Osteoblast (primary cell): ENCODE measurements at regions not wholly inside any gene's neighbourhood (a gene's known extent, or its start where the extent isn't known, plus 50 kb on each side); places are given as distances from the start of the nearest gene placed in this dataset.

Experiments used
- DNase-seq: peaks from one replicate; pipeline ENCODE4 v3.0.0; 2011; ENCODE audit warnings: low spot score, mixed read lengths; ENCODE audit not compliant: insufficient read length; ENCODE audit errors: missing footprints
- H2AFZ ChIP-seq: 2 replicates; pipeline ENCODE4 v1.6.0; 2011; ENCODE audit warnings: mild to moderate bottlenecking, low read length
- H3K27ac ChIP-seq: 2 replicates; pipeline ENCODE4 v1.5.1; 2011; ENCODE audit warnings: mild to moderate bottlenecking, low read depth, low read length, moderate library complexity
- H3K27me3 ChIP-seq: 2 replicates; pipeline ENCODE4 v1.6.0; 2012; ENCODE audit warnings: mild to moderate bottlenecking, control low read depth, inconsistent platforms, low read length, moderate library complexity; ENCODE audit not compliant: insufficient read depth
- H3K36me3 ChIP-seq: 2 replicates; pipeline ENCODE4 v1.5.1; 2011; ENCODE audit warnings: mild to moderate bottlenecking, low read length, control low read depth, moderate library complexity; ENCODE audit not compliant: insufficient read depth
- H3K4me1 ChIP-seq: 2 replicates; pipeline ENCODE4 v1.5.1; 2011; ENCODE audit warnings: mild to moderate bottlenecking, low read length, control low read depth, moderate library complexity; ENCODE audit not compliant: insufficient read depth
- H3K4me2 ChIP-seq: 2 replicates; pipeline ENCODE4 v1.6.0; 2011; ENCODE audit warnings: mild to moderate bottlenecking, low read length; ENCODE audit not compliant: insufficient read depth
- H3K4me3 ChIP-seq: fragments of 200-600 bp; sonication (generic); 3 replicates; pipeline ENCODE4 v1.5.1; 2012; ENCODE audit warnings: mild to moderate bottlenecking, low read length, inconsistent platforms; ENCODE audit not compliant: insufficient read depth
- H3K79me2 ChIP-seq: 2 replicates; pipeline ENCODE4 v1.6.0; 2012; ENCODE audit warnings: mild to moderate bottlenecking, low read length, control low read depth, inconsistent platforms; ENCODE audit not compliant: insufficient read depth
- H3K9me3 ChIP-seq: 2 replicates; pipeline ENCODE4 v1.5.1; 2011; ENCODE audit warnings: low read depth, low read length, control low read depth
- H4K20me1 ChIP-seq: 2 replicates; pipeline ENCODE4 v1.6.0; 2012; ENCODE audit warnings: mild to moderate bottlenecking, low read length, control low read depth; ENCODE audit not compliant: insufficient read depth
- TF ChIP-seq, protein P1 (sequence below): IDR thresholded peaks from 2 replicates; pipeline ENCODE4 v1.5.1; 2011; ENCODE audit warnings: mild to moderate bottlenecking, low read depth, low read length, moderate library complexity; ENCODE audit errors: extremely low read depth

GRCh38 chr10:43888586-43888985, 239.9 kb upstream of the ZNF32 start:
- peak overlapping the region; percentile 56 for H3K27ac ChIP-seq

DNA sequence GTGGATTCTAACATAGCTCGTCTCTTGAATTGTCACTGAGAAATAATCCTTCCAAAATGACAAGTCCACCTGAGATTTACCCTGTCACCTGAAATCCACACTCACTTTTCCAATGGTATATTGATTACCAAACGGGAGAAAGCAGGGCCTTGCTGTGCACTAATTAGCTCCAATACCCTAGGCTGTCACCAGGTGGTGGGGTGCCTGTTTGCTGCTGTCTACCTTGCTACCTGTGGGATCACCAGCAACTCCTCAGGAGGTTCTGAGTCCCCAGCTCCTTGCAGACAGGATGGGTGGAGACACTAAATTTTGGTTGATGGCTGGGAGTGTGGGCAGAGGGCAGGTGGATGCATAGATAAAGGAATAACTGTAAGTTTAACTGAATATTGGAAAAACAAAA, 237.2 kb upstream of the ZNF32 start:
- DNase-seq = no peak
- H2AFZ ChIP-seq = no peak overlapping the region
- H3K36me3 ChIP-seq = no peaks in the 10 kb centered on the region
- H4K20me1 ChIP-seq = no peaks in the 10 kb centered on the region
- H3K9me3 ChIP-seq = no peaks in the 10 kb centered on the region
- peaks cover 35% of the 10 kb centered on the region for H3K4me1 ChIP-seq
- TF ChIP-seq, protein P1, sequence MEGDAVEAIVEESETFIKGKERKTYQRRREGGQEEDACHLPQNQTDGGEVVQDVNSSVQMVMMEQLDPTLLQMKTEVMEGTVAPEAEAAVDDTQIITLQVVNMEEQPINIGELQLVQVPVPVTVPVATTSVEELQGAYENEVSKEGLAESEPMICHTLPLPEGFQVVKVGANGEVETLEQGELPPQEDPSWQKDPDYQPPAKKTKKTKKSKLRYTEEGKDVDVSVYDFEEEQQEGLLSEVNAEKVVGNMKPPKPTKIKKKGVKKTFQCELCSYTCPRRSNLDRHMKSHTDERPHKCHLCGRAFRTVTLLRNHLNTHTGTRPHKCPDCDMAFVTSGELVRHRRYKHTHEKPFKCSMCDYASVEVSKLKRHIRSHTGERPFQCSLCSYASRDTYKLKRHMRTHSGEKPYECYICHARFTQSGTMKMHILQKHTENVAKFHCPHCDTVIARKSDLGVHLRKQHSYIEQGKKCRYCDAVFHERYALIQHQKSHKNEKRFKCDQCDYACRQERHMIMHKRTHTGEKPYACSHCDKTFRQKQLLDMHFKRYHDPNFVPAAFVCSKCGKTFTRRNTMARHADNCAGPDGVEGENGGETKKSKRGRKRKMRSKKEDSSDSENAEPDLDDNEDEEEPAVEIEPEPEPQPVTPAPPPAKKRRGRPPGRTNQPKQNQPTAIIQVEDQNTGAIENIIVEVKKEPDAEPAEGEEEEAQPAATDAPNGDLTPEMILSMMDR = no peak
- no peak overlapping the region for H3K4me3 ChIP-seq
- H3K27ac ChIP-seq = no peak overlapping the region
- no peaks in the 10 kb centered on the region for H3K27me3 ChIP-seq
- no peaks in the 10 kb centered on the region for H3K79me2 ChIP-seq
- no peak overlapping the region for H3K4me2 ChIP-seq

More at GRCh38 chr10:43888586-43888985, 239.9 kb upstream of the ZNF32 start:
- TF ChIP-seq, protein P1 = no peak
- DNase-seq = peak; percentile 42
- Histone ChIP-seq H3K9me3 (no peaks in the 10 kb centered on the region), H2AFZ (no peak overlapping the region), H3K4me3 (no peak overlapping the region), H3K36me3 (no peaks in the 10 kb centered on the region), H3K27me3 (no peaks in the 10 kb centered on the region), H4K20me1 (no peaks in the 10 kb centered on the region), H3K4me2 (no peak overlapping the region), H3K79me2 (no peaks in the 10 kb centered on the region), H3K4me1 (peaks cover 53% of the 10 kb centered on the region)

DNA sequence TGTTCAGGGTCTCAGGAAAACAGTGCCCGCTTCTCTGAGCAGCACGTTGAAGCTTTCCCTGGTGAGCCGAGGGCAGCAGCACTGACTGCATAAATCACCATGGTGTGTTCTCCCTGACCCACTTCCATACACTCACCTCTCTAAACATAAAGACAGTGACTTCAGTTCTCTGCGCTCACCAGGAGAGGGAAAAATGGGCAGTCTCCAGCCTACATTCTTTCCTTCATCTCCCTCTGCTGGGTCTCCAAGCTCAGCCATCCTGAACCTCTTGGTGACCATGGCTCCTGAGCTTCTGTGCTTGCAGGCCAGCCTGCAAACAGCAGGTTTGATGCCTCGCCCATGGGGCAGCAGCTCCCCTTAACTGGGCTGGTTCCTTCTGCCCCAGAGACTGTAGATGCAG, 236.6 kb upstream of the ZNF32 start:
- no peaks in the 10 kb centered on the region for H3K9me3 ChIP-seq
- TF ChIP-seq, protein P1 = no peak
- no peak overlapping the region for H2AFZ ChIP-seq
- H3K27me3 ChIP-seq = no peaks in the 10 kb centered on the region
- no peaks in the 10 kb centered on the region for H4K20me1 ChIP-seq
- H3K79me2 ChIP-seq = no peaks in the 10 kb centered on the region
- H3K27ac ChIP-seq = no peak overlapping the region
- H3K4me3 ChIP-seq = no peak overlapping the region
- no peak for DNase-seq
- no peak overlapping the region for H3K4me2 ChIP-seq
- H3K4me1 ChIP-seq = peaks cover 32% of the 10 kb centered on the region
- no peaks in the 10 kb centered on the region for H3K36me3 ChIP-seq

- no peak overlapping the region for H3K27ac ChIP-seq
- H4K20me1 ChIP-seq = no peaks in the 10 kb centered on the region
- no peak overlapping the region for H3K4me2 ChIP-seq
- H3K79me2 ChIP-seq = no peaks in the 10 kb centered on the region
- no peak overlapping the region for H2AFZ ChIP-seq
- H3K27me3 ChIP-seq = no peaks in the 10 kb centered on the region
- H3K4me3 ChIP-seq = no peak overlapping the region
- DNase-seq = no peak
- H3K36me3 ChIP-seq = no peaks in the 10 kb centered on the region
- H3K9me3 ChIP-seq = no peaks in the 10 kb centered on the region
- peaks cover 26% of the 10 kb centered on the region for H3K4me1 ChIP-seq
- TF ChIP-seq, protein P1 = no peak
Measured at GRCh38 chr10:43884501-43885105, 235.9 kb upstream of the ZNF32 start.
